CD4-positive, alpha-beta T cell treated with Interleukin-10 for 1 hour (primary cell): ENCODE measurements at regions not wholly inside any gene's neighbourhood (a gene's known extent, or its start where the extent isn't known, plus 50 kb on each side); places are given as distances from the start of the nearest gene placed in this dataset.

ENCODE experiments used
- DNase-seq: peaks from one replicate; pipeline ENCODE4 v3.0.0-alpha.2; 2020

DNA sequence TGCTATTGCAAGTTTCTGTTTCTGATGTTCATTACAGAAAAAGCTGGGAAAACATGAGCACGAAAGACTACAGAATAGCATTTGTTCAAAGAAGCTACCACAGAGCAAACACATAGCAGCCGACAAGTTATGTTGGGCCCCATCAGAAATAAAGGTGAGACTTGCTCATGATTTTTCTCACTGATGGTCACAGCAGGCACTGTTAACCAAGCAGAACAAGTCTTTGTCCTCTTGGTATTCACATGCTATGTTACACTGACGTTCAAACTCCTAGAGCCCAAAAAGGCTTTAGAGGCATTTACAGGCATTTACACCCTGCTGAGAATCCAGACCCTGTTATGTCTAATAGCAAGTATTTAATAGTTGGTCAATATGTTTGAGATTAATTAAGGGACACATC, 235.0 kb upstream of the HNMT start:
- no peak for DNase-seq

DNA sequence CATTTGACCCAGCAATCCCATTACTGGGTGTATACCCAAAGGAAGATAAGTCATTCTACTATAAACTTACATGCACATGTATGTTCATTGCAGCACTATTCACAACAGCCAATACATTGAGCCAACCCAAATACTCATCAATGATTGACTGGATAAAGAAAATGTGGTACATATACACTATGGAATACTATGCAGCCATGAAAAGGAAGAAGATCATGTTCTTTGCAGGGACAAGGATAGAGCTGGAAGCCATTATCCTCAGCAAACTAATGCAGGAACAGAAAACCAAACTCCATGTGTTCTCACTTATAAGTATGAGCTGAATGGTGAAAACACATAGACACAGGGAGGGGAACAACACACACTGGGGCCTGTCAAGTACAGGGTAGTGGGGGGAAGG, 226.7 kb upstream of the HNMT start:
- DNase-seq, result no peak

DNA sequence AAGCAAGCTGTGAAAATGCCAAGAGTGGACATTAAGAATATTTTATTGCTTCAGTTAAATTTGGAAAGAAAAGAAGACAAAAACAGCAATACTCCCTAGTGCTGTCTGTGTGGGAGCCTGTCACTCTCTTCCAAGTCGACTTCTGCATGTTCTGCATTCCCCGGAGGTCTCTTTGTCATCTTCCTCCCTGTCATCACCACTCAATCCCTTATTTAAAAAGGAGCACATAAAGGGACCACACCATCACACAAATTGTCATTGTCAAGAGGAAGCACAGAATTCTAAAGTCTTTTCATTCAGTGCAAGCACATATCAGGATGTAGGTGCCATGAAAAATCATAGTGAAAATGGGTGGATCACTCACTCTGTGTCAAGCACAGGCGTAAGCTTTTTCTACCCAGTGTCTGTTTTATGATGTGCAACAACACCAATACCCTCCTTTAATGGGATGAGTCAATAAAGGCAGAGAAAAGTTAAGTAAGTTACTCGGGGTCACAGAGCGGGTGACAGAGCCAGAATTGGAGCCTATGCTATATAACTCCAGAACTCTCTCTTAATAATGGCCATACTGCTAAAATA, 222.4 kb upstream of the HNMT start:
- DNase-seq, result no peak

DNA sequence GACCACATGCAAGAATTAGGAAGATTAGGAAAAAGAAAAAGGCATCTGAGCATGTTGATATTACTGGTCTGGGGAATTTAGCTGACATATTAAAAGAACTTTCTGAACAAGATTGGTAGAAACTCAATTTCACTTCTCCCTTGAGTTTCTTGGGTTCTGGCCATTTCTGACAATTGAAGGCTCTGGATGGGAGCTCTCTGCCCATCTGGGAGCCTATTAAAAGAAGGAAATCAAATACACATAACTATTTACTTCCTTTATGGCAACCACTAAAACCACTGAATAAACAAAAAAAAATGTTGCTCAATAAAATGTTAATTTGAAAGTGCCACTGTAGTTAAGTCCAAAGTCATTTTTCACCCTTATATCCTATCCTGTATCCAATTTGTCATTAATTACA, 216.8 kb upstream of the HNMT start:
- no peak for DNase-seq

DNA sequence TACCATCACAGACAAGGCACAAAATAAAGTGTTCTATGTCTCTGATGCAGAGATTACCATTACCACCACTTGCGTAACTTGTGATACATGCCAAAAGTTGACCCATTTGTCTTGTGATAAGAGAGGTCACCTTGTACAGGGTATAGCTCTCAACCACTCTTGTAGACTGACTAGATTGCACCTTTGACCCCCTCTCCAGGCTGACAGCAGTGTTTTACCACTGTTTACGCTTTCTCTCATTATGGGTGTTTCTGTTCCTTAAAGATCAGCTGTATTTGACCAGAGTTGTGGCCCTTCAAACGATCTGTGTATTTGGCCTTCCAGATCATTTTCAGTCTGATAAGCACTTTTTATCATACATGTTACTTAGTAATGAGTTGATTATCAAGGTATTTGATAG, 215.7 kb upstream of the HNMT start:
- no peak for DNase-seq

DNA sequence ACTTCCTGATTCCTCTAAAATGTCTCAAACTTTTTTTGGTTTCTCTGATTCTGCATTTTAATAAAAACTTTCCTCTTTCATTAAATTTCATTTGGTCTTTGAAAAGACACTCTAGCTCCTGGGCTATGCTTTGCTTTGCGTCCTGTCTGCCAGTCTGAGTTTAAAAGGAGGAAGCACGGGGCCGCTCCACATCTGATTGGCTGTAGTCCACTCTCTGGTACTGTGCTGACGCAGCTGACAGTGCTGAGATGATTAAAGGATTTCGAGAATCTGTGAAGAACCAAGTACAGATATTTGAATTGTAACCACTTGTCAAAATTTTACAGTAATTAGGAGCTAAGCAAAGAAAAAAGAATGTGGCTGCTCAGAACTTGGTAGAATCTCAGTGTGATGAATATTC, 199.6 kb upstream of the HNMT start:
- no peak for DNase-seq

DNA sequence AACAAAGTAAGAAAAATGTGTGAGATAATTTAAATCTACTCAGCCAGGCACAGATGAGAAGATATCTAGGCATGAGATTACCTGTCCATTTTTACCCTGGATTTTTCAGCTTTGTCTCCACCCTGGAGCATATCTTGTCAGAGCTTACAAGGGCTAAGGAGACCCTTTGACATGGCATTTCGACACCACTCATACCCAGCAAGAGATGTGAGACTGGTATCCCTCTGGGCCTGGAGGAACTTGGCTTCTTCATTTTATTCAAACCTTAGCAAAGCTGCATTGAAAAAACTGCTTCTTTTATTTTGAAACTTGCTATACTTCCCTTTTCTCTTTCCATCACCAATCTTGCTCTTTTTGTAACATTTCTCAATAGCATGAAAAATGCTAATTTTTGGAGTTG, 194.9 kb upstream of the HNMT start:
- DNase-seq, result no peak

DNA sequence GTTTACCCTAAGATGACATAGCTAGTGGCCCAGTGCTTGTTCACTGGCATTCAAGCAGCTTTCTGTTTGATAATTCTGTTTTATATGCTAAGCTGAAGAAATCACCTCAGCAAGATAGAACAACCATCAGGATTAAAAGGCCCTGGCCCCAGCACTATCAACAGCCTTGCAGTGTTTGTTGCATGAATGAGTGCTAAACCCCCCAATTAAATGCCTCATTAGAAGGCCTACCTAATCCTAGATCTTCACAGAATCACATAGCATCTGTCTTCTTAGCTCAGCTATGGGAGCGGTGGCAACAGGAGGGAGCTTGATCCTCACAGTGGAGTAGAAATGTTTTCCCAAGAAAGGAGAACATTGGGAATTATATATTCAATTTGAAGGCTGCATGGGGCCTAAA, 194.1 kb upstream of the HNMT start:
- no peak for DNase-seq

DNA sequence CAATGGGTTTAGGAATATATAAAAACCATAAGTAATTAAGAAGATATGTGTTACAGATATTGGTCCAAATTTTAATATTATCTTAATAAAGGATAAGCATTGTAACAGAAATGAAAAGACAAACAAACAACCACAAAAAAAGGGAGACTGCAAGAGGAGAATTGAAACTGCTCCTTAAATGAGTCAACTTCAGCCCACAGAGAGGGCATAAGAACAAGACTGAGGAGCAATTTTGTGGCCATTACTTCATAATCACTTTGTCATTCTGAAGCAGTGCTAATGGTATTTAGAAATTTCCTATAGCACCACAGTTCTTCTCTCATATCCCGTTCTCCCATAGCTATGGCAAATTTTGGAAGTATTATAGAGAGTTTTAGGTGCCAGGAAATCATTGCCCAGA, 193.2 kb upstream of the HNMT start:
- no peak for DNase-seq

DNA sequence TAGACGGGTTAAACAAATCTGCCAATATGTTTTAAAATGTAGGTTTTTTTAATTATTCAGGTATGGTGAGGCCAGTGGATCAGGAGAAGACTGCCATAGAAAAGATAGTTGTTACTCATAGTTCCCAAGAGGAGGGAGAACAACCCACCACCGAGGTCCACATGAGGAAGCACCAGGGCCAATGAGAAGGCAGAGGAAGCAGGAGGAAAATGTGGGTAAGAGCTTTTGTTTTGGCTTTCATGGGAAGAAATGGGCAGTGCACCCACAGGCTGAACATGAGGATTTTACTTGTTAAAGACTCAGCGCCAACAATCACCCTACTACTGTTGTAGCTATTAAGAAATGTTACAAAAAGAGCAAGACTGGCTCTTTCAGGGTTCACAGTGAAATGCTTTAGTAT, 191.8 kb upstream of the HNMT start:
- no peak for DNase-seq

DNA sequence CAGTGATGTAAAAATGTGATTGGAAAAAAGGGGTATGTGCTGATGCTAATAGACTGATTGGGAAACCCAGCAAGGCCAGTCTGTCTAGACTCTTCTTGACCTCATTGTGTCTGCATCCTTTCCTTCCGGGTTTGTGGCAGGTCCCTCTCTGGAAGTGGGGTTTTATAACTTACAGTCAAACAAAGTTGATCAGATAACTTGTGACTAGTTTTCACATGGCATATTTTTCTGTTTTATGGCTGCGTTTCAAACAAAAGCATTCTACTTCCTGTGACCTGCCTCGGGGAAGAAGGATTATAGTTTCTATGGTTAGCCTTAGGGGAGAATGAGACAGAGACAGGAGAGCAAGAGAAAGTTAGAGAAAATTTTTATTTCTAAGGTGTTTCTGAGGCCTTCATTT, 188.7 kb upstream of the HNMT start:
- DNase-seq, result no peak

DNA sequence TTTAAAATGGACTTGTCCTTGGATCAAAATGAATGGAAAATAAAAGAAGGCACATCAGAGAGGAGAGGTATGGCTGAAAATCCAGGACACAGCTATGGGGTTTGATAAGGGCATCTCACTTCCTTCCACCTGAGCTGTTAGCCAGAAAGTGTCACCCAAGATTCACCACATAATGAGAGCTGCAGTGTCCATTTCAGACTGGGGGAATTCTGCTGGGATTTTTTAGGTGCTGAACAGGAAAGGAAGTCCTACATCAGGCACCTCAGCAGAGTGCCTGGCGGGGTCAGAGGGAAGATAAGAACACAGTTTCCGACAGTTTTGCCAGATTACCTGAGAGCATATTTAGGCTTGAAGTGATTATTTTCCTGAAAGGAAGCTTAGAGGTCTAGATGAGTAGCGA, 187.6 kb upstream of the HNMT start:
- no peak for DNase-seq

DNA sequence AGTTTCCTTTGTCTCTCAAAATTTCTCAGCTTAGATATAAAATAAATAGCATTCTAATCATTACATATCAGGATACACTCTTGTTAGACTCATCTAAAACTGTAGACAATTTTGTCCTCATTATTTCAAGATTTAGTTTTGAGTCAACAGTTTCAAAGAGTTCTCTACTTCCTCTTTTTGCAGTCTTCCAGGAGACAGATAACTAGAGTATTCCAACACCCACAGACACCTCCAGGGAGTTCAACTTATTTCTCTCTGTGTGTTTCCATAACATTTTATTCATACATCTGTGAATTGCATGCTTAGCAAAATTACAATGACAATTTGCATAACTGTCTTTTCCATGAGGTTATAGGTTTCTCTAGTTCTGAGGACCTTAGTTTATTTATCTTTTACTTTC, 166.6 kb upstream of the HNMT start:
- no peak for DNase-seq

DNA sequence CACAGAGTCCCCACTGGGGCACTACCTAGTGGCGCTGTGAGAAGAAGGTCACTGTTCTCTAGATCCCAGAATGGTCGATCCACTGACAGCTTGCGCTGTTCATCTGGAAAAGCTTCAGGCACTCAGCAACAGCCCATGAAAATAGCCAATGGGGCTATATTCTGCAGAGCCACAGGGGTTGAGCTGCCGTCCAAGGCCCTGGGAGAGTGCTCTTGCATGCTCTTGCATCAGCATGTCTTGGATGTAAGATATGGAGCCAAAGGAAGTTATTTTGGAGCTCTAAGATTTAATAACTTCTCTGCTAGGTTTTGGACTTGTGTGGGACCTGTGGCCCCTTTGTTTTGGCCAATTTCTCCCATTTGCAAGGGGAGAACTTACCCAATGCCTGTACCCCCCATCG, 164.7 kb upstream of the HNMT start:
- DNase-seq, result no peak

DNA sequence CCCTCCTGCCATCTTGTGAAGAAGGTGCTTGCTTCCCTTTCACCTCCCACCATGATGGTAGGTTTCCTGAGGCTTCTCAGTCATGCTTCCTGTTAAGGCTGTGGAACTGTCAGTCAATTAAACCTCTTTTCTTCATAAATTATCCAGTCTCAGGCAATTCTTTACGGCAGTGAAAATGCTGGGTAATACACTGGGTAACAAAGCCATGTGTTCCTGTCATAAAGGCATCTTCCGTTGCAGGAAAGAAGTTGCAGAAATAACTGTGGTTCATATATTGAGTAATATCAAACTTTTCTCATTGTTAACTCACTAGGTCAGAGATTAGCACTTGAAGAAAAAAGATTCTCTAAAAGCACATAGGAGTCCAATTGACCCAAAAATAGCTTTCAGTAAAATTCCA, 163.9 kb upstream of the HNMT start:
- DNase-seq, result no peak

DNA sequence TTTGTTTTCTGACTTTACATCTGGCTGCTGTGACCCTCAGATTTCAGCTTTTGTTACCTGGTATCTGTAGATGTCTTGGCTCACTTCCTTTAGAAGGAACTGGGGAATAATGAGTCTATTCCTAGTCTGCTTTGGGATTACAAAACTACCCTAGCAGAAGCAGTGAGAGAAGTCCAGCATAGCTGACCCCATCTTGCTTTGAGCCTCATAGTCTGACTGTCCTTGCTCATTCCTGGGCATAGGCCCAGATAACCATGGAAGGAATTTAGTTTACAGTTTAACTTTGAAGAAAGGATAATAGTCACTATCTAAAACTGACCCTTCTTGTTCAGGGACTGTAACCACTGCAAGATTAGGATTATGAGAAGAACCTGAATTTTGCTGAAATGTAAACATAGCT, 163.0 kb upstream of the HNMT start:
- DNase-seq, result no peak

DNA sequence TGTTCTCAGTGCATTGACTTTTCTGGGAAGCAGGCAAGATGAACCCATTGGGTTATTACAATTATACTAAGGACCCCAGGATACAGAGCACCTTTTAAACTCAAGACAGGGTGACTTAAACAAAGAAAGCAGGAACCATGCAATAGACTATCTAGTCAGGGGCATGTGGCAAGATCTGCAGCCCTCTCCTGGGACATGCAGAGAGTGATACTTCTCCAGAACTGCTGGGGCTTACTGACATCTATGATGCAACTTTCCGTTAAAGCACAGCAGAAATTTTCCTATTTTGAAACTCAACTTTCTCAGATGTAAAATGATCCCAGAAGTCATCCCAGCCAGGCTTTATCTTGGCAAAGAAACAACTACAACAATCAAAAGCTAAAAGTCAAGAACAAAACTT, 162.2 kb upstream of the HNMT start:
- DNase-seq, result no peak

DNA sequence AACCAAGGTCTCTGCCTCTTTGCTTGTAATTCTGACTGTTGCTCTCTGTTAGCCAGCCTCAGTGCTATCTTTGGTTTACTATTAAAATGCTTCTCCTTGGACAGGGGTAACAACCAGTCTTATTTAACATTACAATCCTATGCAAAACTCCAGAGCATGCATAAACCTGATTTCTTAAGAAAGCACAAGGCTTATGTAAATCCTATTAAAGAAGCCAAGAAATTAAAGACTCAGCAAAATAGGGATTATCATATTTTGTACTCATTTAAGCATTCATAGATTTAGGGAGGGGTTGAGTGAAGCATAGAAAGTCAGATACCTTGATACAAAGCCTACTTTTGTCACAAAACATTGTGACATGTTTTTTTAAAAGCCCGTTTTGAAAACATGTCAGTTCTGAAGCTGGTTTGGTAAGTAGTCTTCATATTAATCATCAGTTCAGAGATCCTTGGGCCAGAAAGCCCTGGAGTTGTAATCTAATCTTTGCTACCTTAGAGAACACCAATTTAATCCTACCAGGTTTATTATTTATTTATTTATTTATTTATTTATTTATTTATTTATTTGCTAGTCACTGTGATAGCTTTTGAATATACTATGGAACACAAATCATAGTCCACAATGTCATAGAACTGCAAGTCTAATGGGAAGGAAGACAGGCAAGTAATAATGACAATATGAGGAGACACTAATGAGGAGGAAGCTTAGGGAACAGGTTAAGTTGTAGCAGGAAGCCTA, 158.0 kb upstream of the HNMT start:
- DNase-seq, result no peak

DNA sequence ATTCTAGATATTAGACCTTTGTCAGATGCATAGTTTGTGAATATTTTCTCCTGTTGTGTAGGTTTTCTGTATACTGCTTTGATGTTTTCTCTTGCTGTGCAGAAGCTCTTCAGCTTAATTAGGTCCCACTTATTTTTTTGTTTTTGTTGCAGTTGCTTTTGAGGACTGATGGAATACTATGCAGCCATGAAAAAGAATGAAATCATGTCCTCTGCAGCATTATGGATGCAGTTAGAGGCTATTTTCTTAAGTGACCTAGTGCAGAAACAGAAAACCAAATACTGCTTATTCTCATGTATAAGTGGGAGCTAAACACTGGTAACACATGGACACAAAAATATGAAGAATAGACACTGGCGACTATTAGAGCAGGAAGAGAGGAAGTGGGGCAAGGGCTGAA, 155.0 kb upstream of the HNMT start:
- DNase-seq, result no peak

DNA sequence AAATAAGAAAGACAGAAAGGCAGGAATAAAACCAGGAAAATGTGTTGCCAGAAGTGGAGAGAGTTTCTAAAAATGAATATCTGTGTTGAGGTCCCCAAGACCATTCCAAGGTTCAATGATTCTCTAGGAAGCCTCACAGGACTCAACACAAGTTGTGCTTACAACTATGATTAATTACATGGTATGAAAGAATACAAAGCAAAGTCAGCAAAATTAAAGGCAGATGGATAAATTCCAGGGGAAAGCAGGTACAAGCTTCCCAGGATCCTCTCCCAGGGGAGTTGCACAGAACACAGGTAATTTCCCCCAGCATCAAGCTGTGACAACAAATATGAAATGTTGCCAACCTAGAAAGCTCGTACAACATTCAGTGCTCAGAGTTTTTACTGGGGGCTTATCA, 154.4 kb upstream of the HNMT start:
- no peak for DNase-seq

DNA sequence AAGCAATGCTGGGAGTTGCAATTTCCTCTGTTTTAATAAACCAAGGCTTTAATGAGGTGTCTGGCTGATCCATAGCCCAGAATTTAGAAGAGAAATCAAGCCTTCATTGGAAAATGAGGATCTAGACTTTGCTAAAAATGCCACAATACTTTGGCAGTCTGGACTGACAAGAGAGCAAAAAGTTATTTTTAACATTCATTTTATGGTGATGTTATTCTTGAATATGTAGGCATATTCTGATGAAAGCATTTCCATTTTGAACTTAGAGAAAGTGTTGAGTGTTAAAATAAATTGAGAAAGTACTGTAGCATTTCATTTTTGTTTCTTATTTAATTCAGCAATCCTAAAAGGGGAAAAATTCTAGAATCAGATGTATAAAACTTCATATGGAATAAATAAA, 151.8 kb upstream of the HNMT start:
- no peak for DNase-seq

DNA sequence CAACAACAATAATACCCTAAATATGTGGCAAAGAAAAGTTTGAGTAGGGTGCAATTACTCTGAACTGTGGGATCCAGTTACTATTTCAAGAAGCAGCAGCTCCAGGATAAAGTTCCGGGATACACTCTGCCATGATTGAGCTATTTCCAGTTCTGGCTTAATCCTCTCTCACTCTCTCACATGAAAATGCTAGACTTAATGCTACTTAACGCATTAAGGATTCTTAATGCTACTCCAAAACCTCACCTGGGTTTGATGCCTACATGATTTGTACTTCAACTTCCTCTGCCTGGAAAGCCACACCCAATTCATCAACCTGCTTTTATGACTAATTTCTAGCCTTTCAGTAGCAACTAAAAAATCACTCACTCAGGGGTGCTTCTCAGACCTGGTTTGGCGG, 151.1 kb upstream of the HNMT start:
- no peak for DNase-seq

DNA sequence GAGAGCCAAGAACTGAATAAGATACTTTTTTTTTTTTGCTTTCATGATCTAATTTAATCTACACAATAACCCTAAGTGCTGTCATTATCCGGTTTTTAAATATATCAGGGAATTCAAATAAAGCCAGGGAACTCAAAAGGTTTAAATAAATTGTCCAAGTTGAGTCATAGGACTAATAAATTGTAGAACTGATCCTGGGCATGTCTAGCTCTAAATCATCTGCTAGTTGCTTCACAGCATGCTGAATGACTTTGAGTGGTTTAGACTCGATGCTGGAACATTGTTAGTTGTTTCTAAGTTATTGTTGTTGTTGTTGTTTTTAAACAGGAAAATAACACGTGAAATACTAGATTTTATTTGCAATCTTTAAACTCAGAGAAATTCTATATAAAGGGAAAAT, 147.2 kb upstream of the HNMT start:
- DNase-seq, result no peak

DNA sequence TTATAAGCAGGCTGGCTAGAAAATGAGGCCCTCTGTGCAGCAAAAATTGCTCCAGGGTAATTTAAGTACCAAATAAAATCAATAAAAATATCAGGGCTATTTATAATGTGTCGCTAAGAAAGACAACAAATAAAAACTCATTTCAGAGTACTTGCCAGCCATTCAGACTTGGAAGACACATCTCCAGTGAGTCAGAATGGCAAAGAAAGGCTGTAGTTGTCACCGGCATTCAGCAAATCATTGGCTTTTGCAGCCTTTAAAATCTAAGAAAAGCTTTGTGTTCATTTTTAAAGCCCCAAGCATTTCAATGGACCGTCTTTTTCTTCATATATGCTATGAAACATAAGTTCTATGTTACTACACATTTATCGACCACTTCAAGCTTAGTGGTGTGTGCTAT, 141.1 kb upstream of the HNMT start:
- no peak for DNase-seq

DNA sequence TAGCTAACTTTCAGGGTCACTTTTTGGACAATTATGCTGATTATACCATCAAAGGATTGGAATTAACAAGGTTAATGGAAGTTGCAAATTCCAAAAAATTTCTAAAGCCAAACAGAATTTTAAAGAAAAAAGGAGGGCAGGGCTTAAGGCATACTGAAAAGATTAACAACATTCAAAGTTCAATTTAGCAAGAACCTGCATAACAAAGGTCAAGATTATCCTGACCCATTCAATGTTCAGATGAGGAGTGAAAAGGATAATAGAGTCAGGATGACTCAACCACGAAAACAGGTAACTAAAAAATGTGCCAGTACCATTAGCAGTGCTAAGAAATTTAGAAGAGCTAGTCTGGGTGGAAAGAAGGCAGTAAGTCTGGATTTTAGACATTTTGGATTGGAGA, 139.8 kb upstream of the HNMT start:
- no peak for DNase-seq
